H1 (cell line): ENCODE measurements at regions not wholly inside any gene's neighbourhood (a gene's known extent, or its start where the extent isn't known, plus 50 kb on each side); places are given as distances from the start of the nearest gene placed in this dataset.

Experiments used
- CREB1 ChIP-seq: IDR thresholded peaks from 2 replicates; pipeline ENCODE4 v1.6.1; 2012; ENCODE audit warnings: inconsistent platforms
- CTCF ChIP-seq, 3 experiments: IDR thresholded peaks; 1 replicate in 2 of 3; 2 replicates in 1 of 3; pipeline versions ENCODE4 v1.5.1 to v1.6.1; 2011; ENCODE audit warnings: low read length in 3 of 3, mild to moderate bottlenecking in 3 of 3, inconsistent platforms in 2 of 3, low read depth in 1 of 3, moderate library complexity in 1 of 3; ENCODE audit not compliant: insufficient read depth in 1 of 3; ENCODE audit errors: control extremely low read depth in 1 of 3
- NRF1 ChIP-seq: IDR thresholded peaks from 2 replicates; pipeline ENCODE4 v1.6.1; 2011; ENCODE audit warnings: mild to moderate bottlenecking, low read depth, low read length, improper control_type of control experiment
- SIN3A ChIP-seq, 2 experiments: IDR thresholded peaks in 1 of 2; conservative IDR thresholded peaks in 1 of 2; 2 replicates each; pipeline ENCODE4 v1.6.1; 2011 to 2012; ENCODE audit warnings: low read length in 2 of 2, improper control_type of control experiment in 1 of 2, low read depth in 1 of 2, mild to moderate bottlenecking in 1 of 2
- USF2 ChIP-seq: IDR thresholded peaks from 2 replicates; pipeline ENCODE4 v1.6.1; 2011; ENCODE audit warnings: low read length, improper control_type of control experiment

GRCh38 chr2:108128249-108128648 lies 111.5 kb upstream of the SULT1C3 start:
- TF ChIP-seq SIN3A (conservative IDR thresholded peaks at IDR 0.05 in 1 of 2, IDR thresholded peaks at IDR 0.05 in 1 of 2; ENCODE audit: low read depth in 1 of 2, low read length in 2 of 2), result no peak
- no peak for TF ChIP-seq NRF1
- TF ChIP-seq CTCF (IDR thresholded peaks at IDR 0.05; ENCODE audit: control extremely low read depth in 1 of 3, insufficient read depth in 1 of 3, low read depth in 1 of 3, low read length in 3 of 3), result no peak
- no peak for TF ChIP-seq USF2
- TF ChIP-seq CREB1, result no peak
